Caco-2 (cell line): ENCODE measurements at regions not wholly inside any gene's neighbourhood (a gene's known extent, or its start where the extent isn't known, plus 50 kb on each side); places are given as distances from the start of the nearest gene placed in this dataset.

ENCODE experiments used
- BruUV-seq: library from RNA; stranded (reverse); fragments of 400-500 nt; replicated peaks from 2 replicates; lab custom pipeline; 2021; lab: Mats Ljungman, UMichigan
- CTCF ChIA-PET: fragments of 300-600 bp; sonication (Branson Sonifier 250); formaldehyde crosslinking; loops from one replicate; lab custom pipeline; 2022; ENCODE audit warnings: antibody characterized with exemption; lab: Charles Lee
- POLR2A ChIA-PET: fragments of 300-600 bp; sonication (Branson Sonifier 250); formaldehyde crosslinking; loops from one replicate; lab custom pipeline; 2022; ENCODE audit warnings: antibody characterized with exemption; lab: Charles Lee
- DNase-seq, 2 experiments: peaks; one replicate each; pipeline versions ENCODE4 v3.0.0 to v3.0.0-alpha.2; 2020 to 2022
- H3K27me3 ChIP-seq: replicated peaks from 2 replicates; pipeline ENCODE4 v1.6.0; 2011; ENCODE audit warnings: low read length; ENCODE audit not compliant: control insufficient read depth, insufficient read depth
- H3K36me3 ChIP-seq: 2 replicates; pipeline ENCODE4 v1.5.1; 2011; ENCODE audit warnings: low read length; ENCODE audit not compliant: control insufficient read depth, insufficient read depth
- H3K4me1 ChIP-seq: fragments of 250-450 bp; sonication (Bioruptor Pico); 2 replicates; pipeline ENCODE4 v1.5.1; 2020; ENCODE audit warnings: mild to moderate bottlenecking
- H3K4me3 ChIP-seq: 2 replicates; pipeline ENCODE4 v1.5.1; 2011; ENCODE audit warnings: low read depth, mild to moderate bottlenecking, control low read depth, low read length
- H3K9me3 ChIP-seq: fragments of 250-450 bp; sonication (Bioruptor Pico); 2 replicates; pipeline ENCODE4 v1.5.1; 2020; ENCODE audit warnings: mild to moderate bottlenecking, moderate library complexity
- H3K27ac Mint-ChIP-seq: one replicate; pipeline ENCODE4 v1.8.0; 2022; ENCODE audit warnings: mixed read lengths; ENCODE audit not compliant: unreplicated experiment
- H3K27me3 Mint-ChIP-seq: one replicate; pipeline ENCODE4 v1.8.0; 2022; ENCODE audit warnings: mixed read lengths; ENCODE audit not compliant: insufficient read depth, unreplicated experiment
- H3K36me3 Mint-ChIP-seq: one replicate; pipeline ENCODE4 v1.8.0; 2022; ENCODE audit warnings: mild to moderate bottlenecking, mixed read lengths; ENCODE audit not compliant: insufficient read depth, unreplicated experiment
- H3K4me1 Mint-ChIP-seq: one replicate; pipeline ENCODE4 v1.8.0; 2022; ENCODE audit warnings: low read depth, mixed read lengths; ENCODE audit not compliant: unreplicated experiment
- H3K4me3 Mint-ChIP-seq: one replicate; pipeline ENCODE4 v1.8.0; 2022; ENCODE audit warnings: mild to moderate bottlenecking, moderate library complexity, mixed read lengths; ENCODE audit not compliant: unreplicated experiment
- H3K9me3 Mint-ChIP-seq: one replicate; pipeline ENCODE4 v1.8.0; 2022; ENCODE audit warnings: mixed read lengths; ENCODE audit not compliant: unreplicated experiment
- intact Hi-C: fragments of 100-400 bp; cut with micrococcal nuclease; formaldehyde crosslinking; loops from one replicate; pipeline ENCODE4 v1.10.0; 2022; ENCODE audit not compliant: unreplicated experiment
- TF ChIP-seq, protein P1 (sequence below), 2 experiments: fragments of 200-600 bp in 1 of 2; IDR thresholded peaks; 1 replicate in 1 of 2; 2 replicates in 1 of 2; pipeline versions ENCODE4 v1.5.1 to v1.8.0; 2011 to 2022; ENCODE audit warnings: antibody characterized with exemption in 1 of 2, control low read depth in 1 of 2, inconsistent platforms in 1 of 2, low read depth in 1 of 2, low read length in 1 of 2, mild to moderate bottlenecking in 1 of 2, moderate library complexity in 1 of 2; ENCODE audit not compliant: insufficient read depth in 1 of 2, severe bottlenecking in 1 of 2, unreplicated experiment in 1 of 2

DNA sequence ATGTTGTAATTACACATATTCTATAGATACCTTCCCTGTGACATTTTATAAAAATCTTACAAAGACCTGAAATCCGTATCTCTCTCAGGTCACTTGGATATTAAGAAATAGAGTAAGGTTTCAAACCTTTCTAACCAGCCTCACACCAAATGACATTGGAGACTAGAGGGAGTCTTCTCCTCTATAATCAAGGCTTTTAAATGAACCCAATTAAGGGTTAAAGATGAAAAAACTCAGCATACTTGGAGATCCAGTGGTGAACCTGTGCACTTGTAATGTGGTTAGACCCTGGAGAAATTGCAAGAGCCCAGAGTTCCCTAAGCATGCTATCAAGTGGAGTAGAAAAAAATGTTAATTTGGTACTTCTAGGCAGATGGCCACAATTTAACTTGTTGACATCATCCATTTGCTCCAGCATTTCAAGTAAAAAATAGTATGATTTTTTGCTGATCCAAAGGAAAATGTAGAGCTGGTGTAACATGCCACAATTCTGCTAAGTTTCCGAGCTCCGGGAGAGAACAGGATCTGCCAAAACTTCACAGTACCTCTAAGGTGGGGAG is 554.1 kb upstream of the MIR17HG start:
- Mint-ChIP-seq H3K9me3 (no peaks in the 10 kb centered on the region), H3K27ac (no peak overlapping the region), H3K4me3 (no peak overlapping the region), H3K27me3 (no peaks in the 10 kb centered on the region), H3K36me3 (no peaks in the 10 kb centered on the region), H3K4me1 (no peaks in the 10 kb centered on the region)
- Histone ChIP-seq H3K9me3 (no peaks in the 10 kb centered on the region), H3K4me3 (no peak overlapping the region), H3K36me3 (no peaks in the 10 kb centered on the region), H3K27me3 (no peaks in the 10 kb centered on the region), H3K4me1 (no peaks in the 10 kb centered on the region)
- intact Hi-C loops, result no loop called here
- ChIA-PET CTCF (no interaction called here), POLR2A (no interaction called here)
- DNase-seq, result no peak
- no TSS peak for BruUV-seq
- TF ChIP-seq, protein P1, sequence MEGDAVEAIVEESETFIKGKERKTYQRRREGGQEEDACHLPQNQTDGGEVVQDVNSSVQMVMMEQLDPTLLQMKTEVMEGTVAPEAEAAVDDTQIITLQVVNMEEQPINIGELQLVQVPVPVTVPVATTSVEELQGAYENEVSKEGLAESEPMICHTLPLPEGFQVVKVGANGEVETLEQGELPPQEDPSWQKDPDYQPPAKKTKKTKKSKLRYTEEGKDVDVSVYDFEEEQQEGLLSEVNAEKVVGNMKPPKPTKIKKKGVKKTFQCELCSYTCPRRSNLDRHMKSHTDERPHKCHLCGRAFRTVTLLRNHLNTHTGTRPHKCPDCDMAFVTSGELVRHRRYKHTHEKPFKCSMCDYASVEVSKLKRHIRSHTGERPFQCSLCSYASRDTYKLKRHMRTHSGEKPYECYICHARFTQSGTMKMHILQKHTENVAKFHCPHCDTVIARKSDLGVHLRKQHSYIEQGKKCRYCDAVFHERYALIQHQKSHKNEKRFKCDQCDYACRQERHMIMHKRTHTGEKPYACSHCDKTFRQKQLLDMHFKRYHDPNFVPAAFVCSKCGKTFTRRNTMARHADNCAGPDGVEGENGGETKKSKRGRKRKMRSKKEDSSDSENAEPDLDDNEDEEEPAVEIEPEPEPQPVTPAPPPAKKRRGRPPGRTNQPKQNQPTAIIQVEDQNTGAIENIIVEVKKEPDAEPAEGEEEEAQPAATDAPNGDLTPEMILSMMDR (IDR thresholded peaks at IDR 0.05; ENCODE audit: insufficient read depth in 1 of 2, low read depth in 1 of 2, low read length in 1 of 2, severe bottlenecking in 1 of 2, unreplicated experiment in 1 of 2), result no peak

DNA sequence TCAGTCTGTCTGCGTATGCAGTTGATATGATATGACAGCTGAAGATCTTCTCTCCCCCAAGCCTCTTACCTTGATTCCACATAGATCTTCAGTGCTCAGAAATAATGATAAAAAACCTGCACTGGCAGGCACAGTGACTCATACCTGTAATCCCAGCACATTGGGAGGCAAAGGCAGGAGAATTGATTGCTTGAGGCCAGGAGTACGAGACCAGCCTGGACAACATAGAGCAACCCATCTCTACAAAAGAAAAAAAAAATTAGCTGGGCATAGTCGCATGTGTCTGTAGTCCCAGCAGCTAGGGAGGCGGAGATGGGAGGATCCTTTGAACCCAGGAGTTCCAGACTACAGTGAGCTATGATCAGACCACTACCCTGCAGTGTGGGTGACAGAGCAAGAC is 551.0 kb upstream of the MIR17HG start:
- no peak for DNase-seq
- no peaks in the 10 kb centered on the region for H3K27me3 Mint-ChIP-seq
- H3K36me3 ChIP-seq, result no peaks in the 10 kb centered on the region
- H3K36me3 Mint-ChIP-seq, result no peaks in the 10 kb centered on the region
- no peak overlapping the region for H3K4me3 ChIP-seq
- H3K27ac Mint-ChIP-seq, result no peak overlapping the region
- H3K27me3 ChIP-seq, result no peaks in the 10 kb centered on the region
- H3K4me3 Mint-ChIP-seq, result no peak overlapping the region
- no peaks in the 10 kb centered on the region for H3K9me3 ChIP-seq
- no peaks in the 10 kb centered on the region for H3K4me1 ChIP-seq
- no peaks in the 10 kb centered on the region for H3K4me1 Mint-ChIP-seq
- TF ChIP-seq, protein P1 (IDR thresholded peaks at IDR 0.05; ENCODE audit: insufficient read depth in 1 of 2, low read depth in 1 of 2, low read length in 1 of 2, severe bottlenecking in 1 of 2, unreplicated experiment in 1 of 2), result no peak
- intact Hi-C loops, result no loop called here
- CTCF ChIA-PET, result no interaction called here
- no TSS peak for BruUV-seq
- POLR2A ChIA-PET, result no interaction called here
- H3K9me3 Mint-ChIP-seq, result no peaks in the 10 kb centered on the region

- H3K36me3 Mint-ChIP-seq, result no peaks in the 10 kb centered on the region
- no TSS peak for BruUV-seq
- H3K9me3 Mint-ChIP-seq, result no peaks in the 10 kb centered on the region
- H3K27me3 Mint-ChIP-seq, result no peaks in the 10 kb centered on the region
- ChIA-PET CTCF (no interaction called here), POLR2A (no interaction called here)
- Histone ChIP-seq H3K36me3 (no peaks in the 10 kb centered on the region), H3K4me1 (no peaks in the 10 kb centered on the region), H3K27me3 (no peaks in the 10 kb centered on the region), H3K9me3 (no peaks in the 10 kb centered on the region), H3K4me3 (no peak overlapping the region)
- intact Hi-C loops, result no loop called here
- DNase-seq, result no peak
- no peak overlapping the region for H3K27ac Mint-ChIP-seq
- TF ChIP-seq, protein P1 (IDR thresholded peaks at IDR 0.05; ENCODE audit: insufficient read depth in 1 of 2, low read depth in 1 of 2, low read length in 1 of 2, severe bottlenecking in 1 of 2, unreplicated experiment in 1 of 2), result no peak
- H3K4me1 Mint-ChIP-seq, result no peaks in the 10 kb centered on the region
- no peak overlapping the region for H3K4me3 Mint-ChIP-seq
These were observed 550.2 kb upstream of the MIR17HG start for GRCh38 chr13:90797335-90797734.
